ENCODE measurements at regions not wholly inside any gene's neighbourhood (a gene's known extent, or its start where the extent isn't known, plus 50 kb on each side); places are given as distances from the start of the nearest gene placed in this dataset.
"Not testable (repeated sequence)": the region's sequence is repeated elsewhere in the genome, so short reads cannot be mapped to it uniquely, and the experiment has no call there.

DNA sequence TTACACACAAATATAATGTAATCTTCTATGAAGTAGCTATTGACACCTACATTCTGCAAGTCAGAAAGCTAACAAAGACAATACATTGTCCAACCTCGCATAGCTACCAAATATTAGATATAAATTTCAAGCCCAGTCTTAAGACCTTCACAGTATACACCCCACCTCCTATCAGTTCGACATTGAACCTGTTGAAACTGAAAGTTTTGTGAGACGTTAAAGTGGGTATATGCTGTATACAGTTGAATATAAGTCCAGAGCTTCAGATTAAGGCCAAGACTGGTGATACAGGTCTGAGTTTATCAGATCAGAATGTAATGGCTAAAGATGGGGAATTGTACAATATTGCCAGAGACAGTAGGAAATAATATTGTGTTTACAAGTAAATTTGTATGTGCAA is 489.3 kb upstream of the RORB start:
- WGBS: 86% methylated on average over 3 of the region's 3 CpGs
- intact Hi-C loops (cut with DNase I): no loop called here
- no peak overlapping the region for H3K27ac ChIP-seq (ENCODE audit: low read length)
- H3K4me3 ChIP-seq (ENCODE audit: low read length): no peak overlapping the region
- ATAC-seq (no peak), DNase-seq (no peak)
- no peaks in the 10 kb centered on the region for H3K4me1 ChIP-seq (ENCODE audit: control insufficient read depth, insufficient read depth, low read length)
- H3K27me3 ChIP-seq (ENCODE audit: control insufficient read depth, insufficient read depth): no peaks in the 10 kb centered on the region
- no peaks in the 10 kb centered on the region for H3K9me3 ChIP-seq (ENCODE audit: control insufficient read depth, low read length)

DNA sequence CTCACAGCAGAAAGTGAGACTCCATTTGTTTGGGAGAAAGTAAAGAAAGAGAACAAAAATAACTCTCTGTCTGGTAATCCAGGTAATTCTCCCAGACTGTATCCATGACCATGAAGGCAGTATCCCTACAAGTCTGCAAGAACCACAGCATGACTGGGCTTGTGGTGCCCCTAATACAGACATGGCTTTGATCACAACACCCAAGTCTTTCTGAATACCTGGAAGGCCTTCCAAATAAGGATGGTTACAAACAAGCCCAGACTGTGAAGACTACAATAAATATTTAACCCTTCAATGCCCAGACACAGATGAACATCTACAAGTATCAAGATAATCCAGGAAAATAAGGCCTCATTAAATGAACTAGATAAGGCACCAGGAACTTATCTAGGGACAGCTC is 481.1 kb upstream of the RORB start:
- Histone ChIP-seq H3K27me3 (ENCODE audit: control insufficient read depth, insufficient read depth) (no peaks in the 10 kb centered on the region), H3K27ac (ENCODE audit: low read length) (no peak overlapping the region)
- intact Hi-C loops (cut with DNase I): no loop called here

DNA sequence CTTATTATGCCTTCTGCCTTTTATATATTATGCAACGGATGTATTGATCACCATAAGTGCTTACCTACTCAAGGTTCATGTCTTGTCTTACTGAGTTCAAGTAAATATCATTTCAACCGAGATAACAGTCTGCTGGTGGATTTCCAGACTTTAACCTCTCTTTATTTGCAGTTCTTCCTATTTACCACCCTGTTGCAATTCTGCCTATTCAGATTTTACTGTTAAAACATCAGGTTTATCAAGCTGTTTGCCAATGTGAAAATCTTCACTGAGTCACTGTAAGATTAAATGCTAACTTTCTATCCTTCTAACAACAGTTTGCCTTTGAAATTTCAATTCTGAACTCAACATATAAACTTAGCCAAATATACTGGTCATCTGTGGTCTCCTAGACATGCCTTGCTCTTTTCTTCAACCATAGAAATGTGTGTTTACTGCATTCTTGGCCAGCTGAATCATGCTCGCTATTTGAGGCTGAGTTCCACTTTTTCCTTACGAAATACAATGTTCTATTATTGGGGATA is 471.7 kb upstream of the RORB start:
- DNase-seq: no peak

More for the DNA sequence above, 481.1 kb upstream of the RORB start:
- H3K9me3 ChIP-seq (ENCODE audit: control insufficient read depth, low read length): no peaks in the 10 kb centered on the region
- no peak for ATAC-seq
- DNase-seq: no peak
- H3K4me3 ChIP-seq (ENCODE audit: low read length): no peak overlapping the region
- H3K4me1 ChIP-seq (ENCODE audit: control insufficient read depth, insufficient read depth, low read length): no peaks in the 10 kb centered on the region

DNA sequence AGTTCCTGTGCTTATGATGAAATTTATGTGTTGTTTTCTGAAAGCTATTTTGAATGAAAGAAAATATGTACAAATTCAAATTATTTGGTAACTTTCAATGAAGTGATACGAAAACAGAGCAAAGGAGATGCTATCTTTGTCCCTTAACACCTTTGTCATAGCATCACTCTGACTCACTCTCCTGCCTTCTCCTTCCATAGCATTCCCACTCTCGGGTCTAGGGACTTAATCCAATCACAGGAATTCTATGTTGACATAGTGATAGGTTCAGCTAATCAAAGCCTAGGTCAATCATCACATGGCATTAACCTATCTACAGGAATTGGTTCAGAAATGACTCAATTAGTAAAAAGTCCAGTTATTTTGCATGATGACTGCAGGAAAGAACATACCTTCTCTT is 464.7 kb upstream of the RORB start:
- no peaks in the 10 kb centered on the region for H3K27me3 ChIP-seq (ENCODE audit: control insufficient read depth, insufficient read depth)
- WGBS: 41% methylated on average over 2 of the region's 2 CpGs
- no peaks in the 10 kb centered on the region for H3K9me3 ChIP-seq (ENCODE audit: control insufficient read depth, low read length)
- intact Hi-C loops (cut with DNase I): no loop called here
- no peak overlapping the region for H3K27ac ChIP-seq (ENCODE audit: low read length)
- H3K4me3 ChIP-seq (ENCODE audit: low read length): no peak overlapping the region
- ATAC-seq: no peak
- no peaks in the 10 kb centered on the region for H3K4me1 ChIP-seq (ENCODE audit: control insufficient read depth, insufficient read depth, low read length)
- no peak for DNase-seq

More for the DNA sequence above, 471.7 kb upstream of the RORB start:
- H3K4me3 ChIP-seq (ENCODE audit: low read length): no peak overlapping the region
- no peaks in the 10 kb centered on the region for H3K27me3 ChIP-seq (ENCODE audit: control insufficient read depth, insufficient read depth)
- no peak for ATAC-seq
- no peak overlapping the region for H3K27ac ChIP-seq (ENCODE audit: low read length)
- H3K4me1 ChIP-seq (ENCODE audit: control insufficient read depth, insufficient read depth, low read length): no peaks in the 10 kb centered on the region
- intact Hi-C loops (cut with DNase I): no loop called here
- no peaks in the 10 kb centered on the region for H3K9me3 ChIP-seq (ENCODE audit: control insufficient read depth, low read length)
- 66% methylated on average over 4 of the region's 4 CpGs for WGBS

DNA sequence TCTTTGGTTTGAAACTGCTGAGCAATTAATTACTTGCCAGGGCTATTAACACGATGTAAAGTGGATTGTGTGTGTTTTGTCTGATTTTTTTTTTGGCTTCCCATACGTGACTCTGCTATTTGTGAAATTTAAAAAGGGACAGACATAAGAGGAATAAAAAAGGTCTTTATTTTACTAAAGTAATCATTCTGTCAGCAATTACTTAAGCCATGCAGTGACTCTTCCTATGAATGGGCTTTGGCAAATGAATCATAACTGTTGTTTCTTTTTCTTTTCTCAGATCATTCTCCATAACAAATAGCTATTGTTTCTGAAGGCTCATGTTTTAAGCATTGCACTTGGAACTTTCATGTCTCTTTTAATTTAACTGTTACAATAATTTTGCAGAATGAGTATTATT is 461.3 kb upstream of the RORB start:
- ATAC-seq (no peak), DNase-seq (no peak)
- Histone ChIP-seq H3K4me3 (ENCODE audit: low read length) (no peak overlapping the region), H3K9me3 (ENCODE audit: control insufficient read depth, low read length) (no peaks in the 10 kb centered on the region), H3K27ac (ENCODE audit: low read length) (no peak overlapping the region), H3K27me3 (ENCODE audit: control insufficient read depth, insufficient read depth) (no peaks in the 10 kb centered on the region), H3K4me1 (ENCODE audit: control insufficient read depth, insufficient read depth, low read length) (no peaks in the 10 kb centered on the region)
- 58% methylated on average over 2 of the region's 2 CpGs for WGBS
- intact Hi-C loops (cut with DNase I): no loop called here

DNA sequence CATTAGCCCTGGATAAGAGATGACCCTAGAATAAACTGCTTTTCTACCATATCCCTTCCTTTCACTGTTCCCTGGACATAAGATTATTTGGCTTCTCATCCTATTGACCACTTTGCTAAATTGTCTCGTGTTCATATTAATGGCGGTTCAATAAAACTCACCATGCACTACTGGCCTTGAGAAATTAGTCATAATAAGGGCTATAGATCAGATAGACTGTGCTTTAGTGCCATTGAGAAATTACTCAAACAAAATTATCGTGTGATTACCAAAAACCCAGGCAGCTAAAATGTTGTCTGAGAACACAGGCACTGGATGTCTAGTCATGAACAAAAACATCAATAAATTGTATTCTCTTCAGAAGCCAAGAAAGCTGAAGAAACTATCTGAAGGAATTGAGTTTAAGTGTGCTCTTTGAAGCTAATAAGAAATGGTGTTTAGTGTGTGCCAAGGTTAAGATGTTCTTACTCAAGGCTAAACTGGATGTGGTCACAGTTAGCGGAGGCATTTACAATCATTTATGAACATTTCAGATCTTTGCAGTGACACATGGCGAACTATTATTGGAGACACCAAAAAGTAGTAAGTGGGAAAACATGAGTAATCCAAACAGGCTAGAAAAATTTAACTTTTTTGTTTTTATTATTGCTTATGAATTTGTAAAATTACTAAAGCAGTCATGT is 460.4 kb upstream of the RORB start:
- no peaks in the 10 kb centered on the region for H3K27me3 ChIP-seq (ENCODE audit: control insufficient read depth, insufficient read depth)
- DNase-seq (no peak), ATAC-seq (no peak)
- no peak overlapping the region for H3K27ac ChIP-seq (ENCODE audit: low read length)
- intact Hi-C loops (cut with DNase I): no loop called here
- H3K4me3 ChIP-seq (ENCODE audit: low read length): no peak overlapping the region
- no peaks in the 10 kb centered on the region for H3K4me1 ChIP-seq (ENCODE audit: control insufficient read depth, insufficient read depth, low read length)
- no peaks in the 10 kb centered on the region for H3K9me3 ChIP-seq (ENCODE audit: control insufficient read depth, low read length)
- WGBS: 83% methylated on average over 5 of the region's 5 CpGs

DNA sequence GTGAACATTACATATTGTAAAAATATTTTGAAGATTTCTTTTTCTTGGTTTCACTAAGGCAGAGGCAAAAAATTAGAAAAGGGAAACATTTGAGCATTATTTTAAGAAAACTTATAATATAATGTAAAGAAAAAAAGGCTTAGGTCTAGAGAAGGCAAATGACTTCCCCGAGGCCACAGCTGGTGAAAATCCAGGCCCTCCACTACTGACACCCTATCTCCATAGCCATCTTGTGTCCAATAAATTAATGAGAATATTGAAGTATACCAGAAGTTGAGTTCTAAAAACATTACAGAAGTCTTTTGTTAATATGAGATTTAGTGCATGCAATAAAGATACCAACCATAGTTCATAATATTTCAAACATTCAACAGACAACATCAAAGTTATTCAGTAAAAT is 459.9 kb upstream of the RORB start:
- intact Hi-C loops (cut with DNase I): no loop called here
- no peaks in the 10 kb centered on the region for H3K4me1 ChIP-seq (ENCODE audit: control insufficient read depth, insufficient read depth, low read length)
- DNase-seq: no peak
- no peak overlapping the region for H3K27ac ChIP-seq (ENCODE audit: low read length)
- no peak overlapping the region for H3K4me3 ChIP-seq (ENCODE audit: low read length)
- H3K9me3 ChIP-seq (ENCODE audit: control insufficient read depth, low read length): no peaks in the 10 kb centered on the region
- no peaks in the 10 kb centered on the region for H3K27me3 ChIP-seq (ENCODE audit: control insufficient read depth, insufficient read depth)
- ATAC-seq: no peak
- 76% methylated on average over 1 of the region's 1 CpG for WGBS

DNA sequence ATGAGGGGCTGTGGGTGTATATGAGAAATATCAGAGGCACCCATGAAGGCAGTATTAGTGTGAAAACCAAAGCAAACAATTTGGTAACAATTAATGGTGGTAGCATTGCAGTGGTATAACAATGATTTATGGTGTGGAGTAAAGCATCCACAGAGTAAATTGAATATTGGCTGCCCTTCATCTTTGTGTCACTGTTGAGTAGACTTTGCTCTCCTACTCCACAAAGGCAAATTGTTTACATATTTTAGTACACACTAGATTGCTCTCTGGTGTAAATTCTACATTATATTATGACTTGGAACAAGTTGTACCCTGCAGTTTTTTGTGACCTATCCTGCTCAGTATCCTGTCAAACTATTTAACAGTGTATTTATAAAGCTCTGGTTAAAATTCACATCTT is 455.5 kb upstream of the RORB start:
- no peak for ATAC-seq
- H3K27ac ChIP-seq (ENCODE audit: low read length): no peak overlapping the region

DNA sequence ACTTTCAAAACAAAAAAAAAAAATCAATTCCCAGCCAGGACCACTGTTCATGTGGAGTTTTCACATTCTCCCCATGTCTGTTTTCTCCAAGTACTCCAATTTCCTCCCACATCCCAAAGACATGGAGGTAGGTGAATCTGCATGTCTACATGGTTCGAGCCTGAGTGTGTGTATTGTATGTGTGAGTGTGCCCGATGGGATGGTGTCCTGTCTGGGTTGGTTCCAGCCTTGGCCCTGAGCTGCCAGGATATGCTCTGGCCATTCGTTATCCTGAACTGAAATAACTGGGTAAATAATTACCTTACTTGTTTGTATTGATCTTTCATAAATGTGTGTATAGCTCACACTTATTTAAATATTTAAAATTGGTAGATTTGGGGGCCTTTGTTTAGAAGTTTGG is 452.3 kb upstream of the RORB start:
- Histone ChIP-seq H3K9me3 (ENCODE audit: control insufficient read depth, low read length) (no peaks in the 10 kb centered on the region), H3K27me3 (ENCODE audit: control insufficient read depth, insufficient read depth) (no peaks in the 10 kb centered on the region), H3K4me1 (ENCODE audit: control insufficient read depth, insufficient read depth, low read length) (no peaks in the 10 kb centered on the region), H3K27ac (ENCODE audit: low read length) (no peak overlapping the region), H3K4me3 (ENCODE audit: low read length) (no peak overlapping the region)
- ATAC-seq (no peak), DNase-seq (no peak)
- intact Hi-C loops (cut with DNase I): no loop called here
- WGBS: 81% methylated on average over 3 of the region's 3 CpGs

More for the DNA sequence above, 455.5 kb upstream of the RORB start:
- Histone ChIP-seq H3K9me3 (ENCODE audit: control insufficient read depth, low read length) (no peaks in the 10 kb centered on the region), H3K4me3 (ENCODE audit: low read length) (no peak overlapping the region), H3K4me1 (ENCODE audit: control insufficient read depth, insufficient read depth, low read length) (no peaks in the 10 kb centered on the region), H3K27me3 (ENCODE audit: control insufficient read depth, insufficient read depth) (no peaks in the 10 kb centered on the region)
- intact Hi-C loops (cut with DNase I): no loop called here
- DNase-seq: no peak

DNA sequence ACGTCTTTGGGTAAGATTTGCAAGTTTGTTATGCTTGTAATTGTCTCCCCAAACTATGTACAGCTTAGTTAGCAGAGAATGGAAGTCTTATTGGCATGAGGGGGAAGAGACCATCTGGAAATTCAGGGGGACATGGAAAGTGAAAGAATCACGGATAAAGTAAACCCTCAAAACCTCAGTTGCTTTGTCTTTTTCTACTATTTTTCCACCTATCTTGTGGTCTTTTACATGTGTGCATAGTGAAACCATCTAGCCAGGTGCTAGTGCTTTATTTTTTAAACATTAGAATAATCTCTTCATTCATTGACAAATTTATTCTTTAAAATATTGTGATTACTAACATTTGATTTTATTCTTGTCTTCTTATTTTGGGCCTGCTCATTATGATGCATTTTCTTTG is 441.1 kb upstream of the RORB start:
- no peak for DNase-seq
- no peak overlapping the region for H3K27ac ChIP-seq (ENCODE audit: low read length)
- 53% methylated on average over 2 of the region's 2 CpGs for WGBS
- no peaks in the 10 kb centered on the region for H3K27me3 ChIP-seq (ENCODE audit: control insufficient read depth, insufficient read depth)
- H3K9me3 ChIP-seq (ENCODE audit: control insufficient read depth, low read length): no peaks in the 10 kb centered on the region
- no peak for ATAC-seq
- intact Hi-C loops (cut with DNase I): no loop called here
- no peaks in the 10 kb centered on the region for H3K4me1 ChIP-seq (ENCODE audit: control insufficient read depth, insufficient read depth, low read length)
- H3K4me3 ChIP-seq (ENCODE audit: low read length): no peak overlapping the region

DNA sequence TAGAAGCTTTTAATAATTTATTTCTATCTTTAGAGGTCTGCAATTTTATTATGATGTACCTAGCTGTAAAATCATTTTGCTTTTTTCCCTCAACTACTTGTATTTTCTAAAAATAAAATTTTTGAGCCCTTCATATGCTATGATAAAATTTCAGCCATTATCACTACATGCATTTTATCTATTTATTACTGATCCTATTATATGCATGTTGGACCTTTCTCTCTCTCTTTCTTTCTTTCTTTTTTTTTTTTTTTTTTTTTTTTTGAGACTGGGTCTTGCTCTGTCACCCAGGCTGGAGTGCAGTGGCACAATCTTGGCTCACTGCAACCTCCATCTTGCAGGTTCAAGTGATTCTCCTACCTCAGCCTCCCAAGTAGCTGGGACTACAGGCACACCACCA is 440.1 kb upstream of the RORB start:
- ATAC-seq; H3K4me3 ChIP-seq (ENCODE audit: low read length); intact Hi-C loops (cut with DNase I); H3K27me3 ChIP-seq (ENCODE audit: control insufficient read depth, insufficient read depth); DNase-seq; H3K9me3 ChIP-seq (ENCODE audit: control insufficient read depth, low read length); H3K27ac ChIP-seq (ENCODE audit: low read length); H3K4me1 ChIP-seq (ENCODE audit: control insufficient read depth, insufficient read depth, low read length): not testable (repeated sequence)

DNA sequence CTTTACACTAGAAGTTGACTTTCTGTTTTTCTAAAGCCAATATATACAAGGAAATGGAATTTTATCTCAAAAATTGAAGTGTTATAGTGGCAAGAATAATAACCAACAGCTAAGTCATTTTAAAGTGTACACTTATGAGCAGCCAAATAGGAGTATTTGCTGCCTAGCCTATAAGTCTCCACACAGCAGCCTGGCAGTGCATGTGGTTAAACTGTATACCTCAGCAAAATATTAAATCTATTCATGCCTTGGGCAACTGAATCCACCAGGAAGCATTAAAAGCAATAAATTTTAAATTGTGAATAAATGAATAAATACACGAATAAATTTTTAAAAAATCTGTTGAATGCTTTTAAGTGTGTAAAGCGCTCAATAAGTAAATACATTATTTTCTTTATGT is 432.4 kb upstream of the RORB start:
- no peak for DNase-seq
- Histone ChIP-seq H3K9me3 (ENCODE audit: control insufficient read depth, low read length) (no peaks in the 10 kb centered on the region), H3K27ac (ENCODE audit: low read length) (no peak overlapping the region), H3K27me3 (ENCODE audit: control insufficient read depth, insufficient read depth) (no peaks in the 10 kb centered on the region), H3K4me3 (ENCODE audit: low read length) (no peak overlapping the region), H3K4me1 (ENCODE audit: control insufficient read depth, insufficient read depth, low read length) (no peaks in the 10 kb centered on the region)
- ATAC-seq: no peak
- intact Hi-C loops (cut with DNase I): no loop called here
- 69% methylated on average over 2 of the region's 2 CpGs for WGBS

Data from right cardiac atrium (tissue), 5 donors.